CD4-positive, alpha-beta T cell treated with Interleukin-10 for 1 hour (primary cell): ENCODE measurements at regions not wholly inside any gene's neighbourhood (a gene's known extent, or its start where the extent isn't known, plus 50 kb on each side); places are given as distances from the start of the nearest gene placed in this dataset.

Experiments used
- DNase-seq: peaks from one replicate; pipeline ENCODE4 v3.0.0-alpha.2; 2020

- DNase-seq, result no peak
Observed at GRCh38 chr2:67625690-67626475, 228.8 kb downstream of the ETAA1 start.

- DNase-seq, result no peak
Observed at GRCh38 chr2:67626656-67627055, 229.5 kb downstream of the ETAA1 start.

- no peak for DNase-seq
Observed at GRCh38 chr2:67627456-67628207, 230.5 kb downstream of the ETAA1 start.

GRCh38 chr2:67628892-67629291, 231.8 kb downstream of the ETAA1 start:
- DNase-seq, result no peak

- no peak for DNase-seq
Observed at GRCh38 chr2:67631483-67631882, 234.3 kb downstream of the ETAA1 start.

GRCh38 chr2:67633212-67633856, 236.2 kb downstream of the ETAA1 start:
- no peak for DNase-seq

- DNase-seq, result no peak
Observed at GRCh38 chr2:67638146-67638545, 241.0 kb downstream of the ETAA1 start.

GRCh38 chr2:67641312-67642045, 244.3 kb downstream of the ETAA1 start:
- no peak for DNase-seq

- DNase-seq, result no peak
Observed at GRCh38 chr2:67642046-67642382, 244.9 kb downstream of the ETAA1 start.

GRCh38 chr2:67642961-67643360, 245.8 kb downstream of the ETAA1 start:
- no peak for DNase-seq

- DNase-seq, result no peak
Observed at GRCh38 chr2:67645280-67646138, 248.4 kb downstream of the ETAA1 start.

- DNase-seq, result no peak
Observed at GRCh38 chr2:67646714-67647333, 249.7 kb downstream of the ETAA1 start.

- no peak for DNase-seq
Observed at GRCh38 chr2:67649331-67650261, 252.5 kb downstream of the ETAA1 start.

GRCh38 chr2:67650291-67651133, 253.4 kb downstream of the ETAA1 start:
- no peak for DNase-seq

- DNase-seq, result no peak
Observed at GRCh38 chr2:67651565-67651964, 254.4 kb downstream of the ETAA1 start.

GRCh38 chr2:67652679-67653078, 255.5 kb downstream of the ETAA1 start:
- no peak for DNase-seq

GRCh38 chr2:67656875-67657274, 259.7 kb downstream of the ETAA1 start:
- DNase-seq, result no peak

- DNase-seq, result no peak
Observed at GRCh38 chr2:67658820-67659219, 261.7 kb downstream of the ETAA1 start.

GRCh38 chr2:67660015-67660602, 263.0 kb downstream of the ETAA1 start:
- DNase-seq, result no peak
